NCI-H2171 (cell line): ENCODE measurements at regions not wholly inside any gene's neighbourhood (a gene's known extent, or its start where the extent isn't known, plus 50 kb on each side); places are given as distances from the start of the nearest gene placed in this dataset.

ENCODE experiments used
- DNase-seq: peaks from one replicate; lab custom pipeline; 2025; lab: John Stamatoyannopoulos, UW

- DNase-seq, result no peak
These were observed 264.2 kb downstream of the ZSWIM6 start for GRCh38 chr5:61596265-61596664.

- no peak for DNase-seq
These were observed 265.6 kb downstream of the ZSWIM6 start for GRCh38 chr5:61597684-61598083.

- DNase-seq, result no peak
These were observed 266.1 kb downstream of the ZSWIM6 start for GRCh38 chr5:61598126-61598525.

- no peak for DNase-seq
These were observed 267.5 kb downstream of the ZSWIM6 start for GRCh38 chr5:61599370-61600122.

GRCh38 chr5:61600123-61600444 is 268.0 kb downstream of the ZSWIM6 start:
- no peak for DNase-seq

GRCh38 chr5:61600945-61601511 is 269.0 kb downstream of the ZSWIM6 start:
- no peak for DNase-seq

GRCh38 chr5:61603211-61603908 is 271.3 kb downstream of the ZSWIM6 start:
- DNase-seq, result no peak

- DNase-seq, result no peak
These were observed 272.3 kb downstream of the ZSWIM6 start for GRCh38 chr5:61604076-61605025.

GRCh38 chr5:61609840-61610677 is 278.0 kb downstream of the ZSWIM6 start:
- no peak for DNase-seq

- no peak for DNase-seq
These were observed 278.6 kb downstream of the ZSWIM6 start for GRCh38 chr5:61610678-61611024.

GRCh38 chr5:61612431-61612830 is 280.4 kb downstream of the ZSWIM6 start:
- DNase-seq, result no peak

GRCh38 chr5:61613679-61614078 is 281.6 kb downstream of the ZSWIM6 start:
- DNase-seq, result no peak

- DNase-seq, result no peak
These were observed 282.5 kb downstream of the ZSWIM6 start for GRCh38 chr5:61614606-61615005.

- no peak for DNase-seq
These were observed 285.0 kb downstream of the ZSWIM6 start for GRCh38 chr5:61617039-61617438.

GRCh38 chr5:61617995-61618525 is 286.0 kb downstream of the ZSWIM6 start:
- DNase-seq, result no peak

GRCh38 chr5:61618577-61618976 is 286.5 kb downstream of the ZSWIM6 start:
- no peak for DNase-seq

GRCh38 chr5:61619289-61619688 is 287.2 kb downstream of the ZSWIM6 start:
- DNase-seq, result no peak

- DNase-seq, result no peak
These were observed 287.9 kb downstream of the ZSWIM6 start for GRCh38 chr5:61619777-61620518.

GRCh38 chr5:61620699-61621182 is 288.7 kb downstream of the ZSWIM6 start:
- no peak for DNase-seq

- no peak for DNase-seq
These were observed 289.2 kb downstream of the ZSWIM6 start for GRCh38 chr5:61621202-61621650.
